ENCODE measurements at regions not wholly inside any gene's neighbourhood (a gene's known extent, or its start where the extent isn't known, plus 50 kb on each side); places are given as distances from the start of the nearest gene placed in this dataset.

DNA sequence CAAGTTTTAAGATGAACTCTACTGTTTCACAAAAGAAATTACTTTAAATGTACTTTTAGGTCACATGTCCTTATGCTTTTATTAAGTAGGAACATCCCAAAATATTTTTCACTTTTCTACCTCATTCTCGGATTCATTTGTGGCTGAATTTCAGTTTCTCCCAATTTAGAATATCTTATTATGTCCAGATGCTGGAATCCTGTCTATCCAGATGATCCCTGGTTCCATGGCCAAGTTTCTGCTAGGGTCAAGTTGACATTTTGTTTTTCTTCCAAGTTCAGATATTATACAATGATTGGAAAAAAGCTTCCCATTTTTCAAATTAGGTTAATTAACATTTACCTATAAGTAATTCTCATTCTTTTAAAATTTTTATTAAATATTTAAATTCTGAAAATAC lies 181.8 kb upstream of the SLC16A7 start:
- no peak for DNase-seq (ENCODE audit: low spot score)
- TF ChIP-seq, protein P1, sequence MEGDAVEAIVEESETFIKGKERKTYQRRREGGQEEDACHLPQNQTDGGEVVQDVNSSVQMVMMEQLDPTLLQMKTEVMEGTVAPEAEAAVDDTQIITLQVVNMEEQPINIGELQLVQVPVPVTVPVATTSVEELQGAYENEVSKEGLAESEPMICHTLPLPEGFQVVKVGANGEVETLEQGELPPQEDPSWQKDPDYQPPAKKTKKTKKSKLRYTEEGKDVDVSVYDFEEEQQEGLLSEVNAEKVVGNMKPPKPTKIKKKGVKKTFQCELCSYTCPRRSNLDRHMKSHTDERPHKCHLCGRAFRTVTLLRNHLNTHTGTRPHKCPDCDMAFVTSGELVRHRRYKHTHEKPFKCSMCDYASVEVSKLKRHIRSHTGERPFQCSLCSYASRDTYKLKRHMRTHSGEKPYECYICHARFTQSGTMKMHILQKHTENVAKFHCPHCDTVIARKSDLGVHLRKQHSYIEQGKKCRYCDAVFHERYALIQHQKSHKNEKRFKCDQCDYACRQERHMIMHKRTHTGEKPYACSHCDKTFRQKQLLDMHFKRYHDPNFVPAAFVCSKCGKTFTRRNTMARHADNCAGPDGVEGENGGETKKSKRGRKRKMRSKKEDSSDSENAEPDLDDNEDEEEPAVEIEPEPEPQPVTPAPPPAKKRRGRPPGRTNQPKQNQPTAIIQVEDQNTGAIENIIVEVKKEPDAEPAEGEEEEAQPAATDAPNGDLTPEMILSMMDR (IDR thresholded peaks at IDR 0.05; ENCODE audit: extremely low read depth, insufficient read depth, missing control alignments), result no peak
- in situ Hi-C loops (cut with MboI; ENCODE audit: low pct_unique_long_range_greater_than_20kb, low sequenced_read_pairs, unreplicated experiment), result loop anchor here (25.0 kb wide), 1 partner anchor 398 kb away; no protein-coding TSS in a partner anchor

DNA sequence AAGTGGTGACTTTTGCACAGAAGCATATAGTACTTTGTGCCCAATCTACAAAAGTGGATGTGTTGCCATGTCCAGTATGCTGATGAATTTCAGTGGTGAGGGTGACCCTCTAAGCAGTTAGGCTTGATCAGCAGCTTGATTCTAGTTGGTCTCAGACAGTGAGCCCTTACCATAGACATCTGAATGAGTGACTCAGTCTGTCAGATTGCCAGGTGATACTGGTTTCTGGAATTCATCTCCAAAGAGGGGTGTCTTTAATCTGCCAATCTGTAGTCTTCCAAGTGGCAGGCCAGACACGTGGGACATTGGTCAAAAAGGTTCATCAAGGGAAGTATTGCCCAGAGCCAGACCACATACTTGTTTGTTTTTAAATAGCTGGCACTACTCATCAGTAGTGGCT lies 187.4 kb upstream of the SLC16A7 start:
- DNase-seq (ENCODE audit: low spot score), result no peak
- TF ChIP-seq, protein P1 (IDR thresholded peaks at IDR 0.05; ENCODE audit: extremely low read depth, insufficient read depth, missing control alignments), result no peak
- in situ Hi-C loops (cut with MboI; ENCODE audit: low pct_unique_long_range_greater_than_20kb, low sequenced_read_pairs, unreplicated experiment), result loop anchor here (25.0 kb wide), 1 partner anchor 404 kb away; no protein-coding TSS in a partner anchor

DNA sequence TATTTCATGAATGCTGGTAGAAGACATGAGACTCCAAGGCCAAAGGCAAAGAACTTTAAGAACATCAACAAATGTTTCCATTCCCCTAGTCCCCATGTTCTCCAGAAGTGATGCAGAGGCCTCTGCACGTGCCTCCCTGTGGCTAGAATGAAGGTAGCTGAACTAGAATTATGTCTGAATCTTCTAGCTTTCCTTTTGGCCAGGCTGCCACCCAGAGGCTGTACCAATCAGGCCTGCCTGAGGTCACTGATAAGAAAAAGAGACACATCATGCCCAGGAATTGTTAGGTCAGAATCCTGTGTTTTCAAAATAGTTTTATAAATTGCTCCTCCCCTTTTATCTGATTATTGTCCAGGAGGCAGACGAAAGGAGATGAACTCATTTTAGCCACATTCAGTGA lies 188.0 kb upstream of the SLC16A7 start:
- in situ Hi-C loops (cut with MboI; ENCODE audit: low pct_unique_long_range_greater_than_20kb, low sequenced_read_pairs, unreplicated experiment), result loop anchor here (25.0 kb wide), 1 partner anchor 405 kb away; no protein-coding TSS in a partner anchor
- no peak for DNase-seq (ENCODE audit: low spot score)

DNA sequence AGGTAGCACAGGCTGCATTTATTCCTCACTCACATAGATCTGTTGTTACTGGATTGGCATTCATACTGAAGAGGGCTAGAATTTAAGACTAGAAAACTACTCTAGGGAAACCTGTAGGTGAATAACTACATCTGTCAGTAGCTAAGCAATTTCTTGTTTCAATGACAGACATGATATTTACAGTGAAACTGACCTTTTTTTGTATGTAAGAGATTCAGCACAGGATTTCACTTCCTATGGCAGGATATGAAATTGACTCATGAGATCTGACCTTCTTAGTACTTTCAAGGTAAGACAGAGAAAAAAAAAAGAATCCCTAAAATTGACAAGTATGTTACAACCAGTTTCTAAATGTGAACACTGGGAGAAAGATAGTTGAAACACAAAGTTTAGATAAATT lies 189.8 kb upstream of the SLC16A7 start:
- DNase-seq (ENCODE audit: low spot score), result no peak
- in situ Hi-C loops (cut with MboI; ENCODE audit: low pct_unique_long_range_greater_than_20kb, low sequenced_read_pairs, unreplicated experiment), result loop anchor here (25.0 kb wide), 1 partner anchor 406 kb away; no protein-coding TSS in a partner anchor
- TF ChIP-seq, protein P1 (IDR thresholded peaks at IDR 0.05; ENCODE audit: extremely low read depth, insufficient read depth, missing control alignments), result no peak

More for the DNA sequence above, 188.0 kb upstream of the SLC16A7 start:
- TF ChIP-seq, protein P1 (IDR thresholded peaks at IDR 0.05; ENCODE audit: extremely low read depth, insufficient read depth, missing control alignments), result no peak

DNA sequence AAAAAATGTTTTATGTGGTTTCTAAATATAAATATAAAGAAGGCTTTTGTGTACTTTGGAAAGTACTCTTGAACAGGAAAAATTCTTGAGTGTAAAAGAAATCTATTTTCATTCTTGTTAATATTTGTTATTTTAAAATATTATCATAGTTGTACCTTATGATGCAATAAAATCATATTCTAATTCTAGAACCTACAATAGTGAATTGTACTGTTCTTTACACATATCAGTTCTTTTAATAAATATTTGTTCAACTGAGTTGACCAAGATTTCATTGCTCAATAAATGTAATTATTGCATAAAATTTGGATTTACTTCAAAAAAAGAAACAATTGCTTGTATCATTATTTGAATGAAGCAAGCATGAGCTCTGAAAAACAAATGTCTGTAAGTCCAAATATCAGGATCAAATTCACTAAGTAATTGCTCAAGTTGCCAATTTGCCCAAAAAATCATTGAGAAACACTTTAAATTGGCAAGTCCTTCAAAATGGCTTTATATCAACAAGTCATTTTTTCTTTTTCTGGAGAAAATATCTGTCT lies 191.6 kb upstream of the SLC16A7 start:
- no peak for DNase-seq (ENCODE audit: low spot score)
- TF ChIP-seq, protein P1 (IDR thresholded peaks at IDR 0.05; ENCODE audit: extremely low read depth, insufficient read depth, missing control alignments), result no peak
- in situ Hi-C loops (cut with MboI; ENCODE audit: low pct_unique_long_range_greater_than_20kb, low sequenced_read_pairs, unreplicated experiment), result loop anchor here (25.0 kb wide), 1 partner anchor 408 kb away; no protein-coding TSS in a partner anchor

DNA sequence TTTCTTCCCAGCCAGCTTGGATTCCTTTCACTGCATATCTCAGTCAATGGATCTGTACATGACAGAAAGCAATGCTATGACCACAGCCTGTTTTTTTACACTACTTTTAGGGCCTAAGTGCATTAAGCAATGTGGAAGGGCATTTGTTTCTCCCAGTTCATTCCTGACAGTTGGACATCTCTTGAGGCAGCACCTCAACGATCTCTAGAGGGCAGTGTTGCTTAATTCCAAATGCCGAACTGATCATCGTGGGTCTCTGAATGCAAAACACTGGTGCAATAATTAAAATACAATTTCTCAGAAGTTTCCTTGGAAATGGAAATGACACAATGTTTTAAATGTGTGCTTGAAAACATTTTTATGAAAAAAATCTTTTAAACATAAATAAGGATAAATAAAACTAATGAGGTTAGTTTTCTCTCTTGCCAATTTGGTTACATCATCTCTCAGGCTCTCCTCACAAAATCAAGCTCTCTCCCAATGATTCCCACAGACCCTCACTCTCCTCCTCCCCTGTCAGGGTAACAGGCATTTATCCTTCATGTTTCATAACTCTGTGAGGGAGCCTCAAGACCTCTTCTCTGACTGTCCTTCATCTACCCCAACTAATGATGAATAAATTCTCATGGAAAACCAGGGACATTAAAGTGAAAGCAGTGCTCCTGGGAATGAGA lies 192.4 kb upstream of the SLC16A7 start:
- TF ChIP-seq, protein P1 (IDR thresholded peaks at IDR 0.05; ENCODE audit: extremely low read depth, insufficient read depth, missing control alignments), result peak; percentile 83
- DNase-seq (ENCODE audit: low spot score), result peak; percentile 10
- in situ Hi-C loops (cut with MboI; ENCODE audit: low pct_unique_long_range_greater_than_20kb, low sequenced_read_pairs, unreplicated experiment), result loop anchor here (25.0 kb wide), 1 partner anchor 409 kb away; no protein-coding TSS in a partner anchor

Measured in GM13977 (cell line).